T-helper 1 cell (primary cell): ENCODE measurements at regions not wholly inside any gene's neighbourhood (a gene's known extent, or its start where the extent isn't known, plus 50 kb on each side); places are given as distances from the start of the nearest gene placed in this dataset.

ENCODE experiments used
- DNase-seq, 5 donors: peaks; one replicate each; pipeline ENCODE4 v3.0.0-alpha.2; 2012 to 2020

- DNase-seq = no peak
Measured at GRCh38 chr5:5930561-5930960, 447.8 kb downstream of the MED10 start.

GRCh38 chr5:5929291-5930020 lies 448.9 kb downstream of the MED10 start:
- DNase-seq = no peak

GRCh38 chr5:5925191-5925590 lies 453.2 kb downstream of the MED10 start:
- no peak for DNase-seq

- no peak for DNase-seq
Measured at GRCh38 chr5:5919411-5919810, 458.9 kb downstream of the MED10 start.

- no peak for DNase-seq
Measured at GRCh38 chr5:5906778-5907177, 471.6 kb downstream of the MED10 start.

- DNase-seq = no peak
Measured at GRCh38 chr5:5905186-5905585, 473.2 kb downstream of the MED10 start.

GRCh38 chr5:5904113-5904512 lies 474.2 kb downstream of the MED10 start:
- DNase-seq = no peak

- no peak for DNase-seq
Measured at GRCh38 chr5:5902678-5903646, 475.4 kb downstream of the MED10 start.

- no peak for DNase-seq
Measured at GRCh38 chr5:5900350-5900749, 477.9 kb downstream of the ICE1 start.

GRCh38 chr5:5899716-5900115 lies 477.2 kb downstream of the ICE1 start:
- no peak for DNase-seq

GRCh38 chr5:5888284-5888683 lies 465.8 kb downstream of the ICE1 start:
- DNase-seq = no peak

GRCh38 chr5:5887833-5888232 lies 465.4 kb downstream of the ICE1 start:
- DNase-seq = no peak

GRCh38 chr5:5886812-5887486 lies 464.5 kb downstream of the ICE1 start:
- peak in 2 of 5 donors; percentile 19 to 35 for DNase-seq

- no peak for DNase-seq
Measured at GRCh38 chr5:5886353-5886752, 463.9 kb downstream of the ICE1 start.

GRCh38 chr5:5885782-5886181 lies 463.3 kb downstream of the ICE1 start:
- DNase-seq = no peak

- no peak for DNase-seq
Measured at GRCh38 chr5:5884593-5884992, 462.1 kb downstream of the ICE1 start.

- no peak for DNase-seq
Measured at GRCh38 chr5:5883562-5883961, 461.1 kb downstream of the ICE1 start.

- no peak for DNase-seq
Measured at GRCh38 chr5:5883146-5883545, 460.7 kb downstream of the ICE1 start.

GRCh38 chr5:5882706-5883105 lies 460.2 kb downstream of the ICE1 start:
- no peak for DNase-seq

GRCh38 chr5:5881294-5881693 lies 458.8 kb downstream of the ICE1 start:
- no peak for DNase-seq

- no peak for DNase-seq
Measured at GRCh38 chr5:5880077-5880763, 457.7 kb downstream of the ICE1 start.

GRCh38 chr5:5857396-5857795 lies 434.9 kb downstream of the ICE1 start:
- no peak for DNase-seq

GRCh38 chr5:5854087-5854486 lies 431.6 kb downstream of the ICE1 start:
- no peak for DNase-seq
